GM18907 (cell line): ENCODE measurements at regions not wholly inside any gene's neighbourhood (a gene's known extent, or its start where the extent isn't known, plus 50 kb on each side); places are given as distances from the start of the nearest gene placed in this dataset.
"Not testable (repeated sequence)": the region's sequence is repeated elsewhere in the genome, so short reads cannot be mapped to it uniquely, and the experiment has no call there.

ENCODE experiments used
- ATAC-seq: cut with Tn5 transposase; IDR thresholded peaks from one replicate; pipeline ENCODE4 v1.9.1; 2021; ENCODE audit warnings: mild to moderate bottlenecking, moderate library complexity; ENCODE audit not compliant: unreplicated experiment

GRCh38 chr7:41438705-41439514, 264.0 kb downstream of the INHBA start:
- no peak for ATAC-seq

DNA sequence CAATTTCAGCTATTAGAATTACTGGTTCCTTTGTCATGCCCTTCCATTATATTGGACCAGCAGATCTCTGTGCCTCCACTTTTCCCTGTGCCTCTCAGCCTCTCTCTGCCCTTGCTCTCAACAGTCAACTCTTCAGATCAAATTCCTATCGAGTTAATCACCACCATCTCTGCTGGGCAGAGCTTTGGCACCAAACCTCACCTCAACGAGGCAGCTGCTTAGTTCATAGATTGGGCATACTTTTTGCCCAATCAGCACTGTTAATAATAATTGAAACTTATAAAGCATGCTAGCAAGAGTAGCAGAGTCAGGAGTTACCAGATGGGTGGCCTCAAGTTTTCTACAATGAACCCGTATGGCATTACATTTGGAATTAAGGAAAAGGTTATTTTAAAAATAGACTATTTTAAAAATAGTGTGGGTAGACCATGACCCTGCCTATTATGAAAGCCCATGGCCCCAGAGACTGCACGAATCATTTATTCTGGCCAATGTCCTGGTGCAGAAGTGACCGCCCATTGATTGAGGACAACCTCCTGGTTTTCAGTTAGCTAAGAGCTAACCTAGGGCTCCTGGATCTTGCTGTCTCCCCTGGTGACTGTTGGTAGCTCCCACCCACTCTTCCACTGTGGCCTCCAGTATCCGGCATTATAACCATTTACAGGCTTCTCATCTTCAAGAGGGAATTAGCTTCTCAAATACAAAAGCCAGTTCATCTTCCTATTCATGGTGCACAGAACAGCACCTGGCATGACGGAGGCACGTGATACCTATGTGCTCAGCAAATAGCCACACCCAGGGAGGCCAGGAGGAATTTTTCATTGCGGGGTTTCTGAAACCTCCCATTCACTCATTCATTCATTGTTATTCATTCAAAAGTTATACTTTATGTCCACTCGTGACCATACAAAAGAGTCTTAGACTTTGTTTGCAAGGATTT, 265.4 kb downstream of the INHBA start:
- ATAC-seq, result no peak

DNA sequence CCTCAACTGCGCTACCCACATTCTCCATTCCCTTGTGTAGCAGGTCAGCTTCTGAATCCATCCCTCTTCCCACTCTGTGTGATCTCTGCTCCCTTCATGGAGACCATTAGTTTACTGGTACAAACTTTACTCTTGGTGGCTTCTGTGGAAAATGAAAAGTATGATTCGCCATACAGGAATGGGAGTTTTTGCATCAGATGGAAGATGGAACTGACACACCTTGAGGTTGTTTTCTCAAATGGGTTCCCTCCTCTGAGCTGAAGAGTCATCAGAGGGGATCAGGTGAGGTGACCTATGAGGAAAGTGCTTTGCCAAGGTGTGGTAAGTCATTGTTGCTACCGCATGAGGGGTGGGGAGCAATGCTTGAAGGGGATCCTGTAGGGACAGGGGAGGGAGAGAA, 266.8 kb downstream of the INHBA start:
- no peak for ATAC-seq

- ATAC-seq, result not testable (repeated sequence)
Measured at GRCh38 chr7:41435020-41435419, 267.9 kb downstream of the INHBA start.

DNA sequence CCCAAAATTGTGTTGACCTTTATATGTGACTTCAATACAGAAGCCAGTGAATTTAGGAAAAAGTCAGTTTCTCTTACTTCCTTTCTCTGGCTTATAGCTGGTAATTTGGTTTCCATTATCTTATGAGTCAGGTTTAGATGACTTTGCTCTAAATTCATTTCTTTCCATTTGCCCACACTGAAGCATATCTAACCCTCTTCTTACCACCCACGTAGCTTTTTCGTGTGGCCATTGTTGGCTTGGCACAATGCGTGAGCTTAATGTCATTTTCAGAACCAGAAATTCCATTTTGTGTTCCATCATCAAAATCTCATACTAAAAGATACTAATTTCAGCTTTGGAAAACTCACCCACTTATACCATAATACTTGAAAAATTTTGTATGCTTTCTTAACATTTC, 271.2 kb downstream of the INHBA start:
- ATAC-seq, result no peak

GRCh38 chr7:41428381-41428780, 274.5 kb downstream of the INHBA start:
- ATAC-seq, result no peak

- no peak for ATAC-seq
Measured at GRCh38 chr7:41425926-41426325, 277.0 kb downstream of the INHBA start.

GRCh38 chr7:41421056-41421455, 281.8 kb downstream of the INHBA start:
- no peak for ATAC-seq

DNA sequence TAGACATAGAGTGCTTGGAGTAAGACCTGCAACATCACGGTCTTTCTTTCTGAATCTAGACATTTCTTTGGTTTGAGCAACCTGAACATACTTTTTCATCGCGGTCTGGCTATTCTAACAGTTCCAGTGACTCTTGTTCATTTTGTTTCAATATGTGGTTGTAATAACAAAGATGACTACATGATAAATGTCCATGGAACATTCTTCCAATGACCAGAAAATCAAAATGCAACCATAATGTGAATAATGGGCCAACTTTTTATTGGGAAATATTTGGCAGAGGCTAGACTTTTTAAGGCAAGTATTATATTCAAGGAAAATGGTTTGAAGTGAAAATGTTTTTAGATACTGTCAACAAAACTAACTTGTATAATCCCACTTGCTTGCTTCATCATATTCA, 282.5 kb downstream of the INHBA start:
- no peak for ATAC-seq

GRCh38 chr7:41418337-41418736, 284.6 kb downstream of the INHBA start:
- no peak for ATAC-seq

DNA sequence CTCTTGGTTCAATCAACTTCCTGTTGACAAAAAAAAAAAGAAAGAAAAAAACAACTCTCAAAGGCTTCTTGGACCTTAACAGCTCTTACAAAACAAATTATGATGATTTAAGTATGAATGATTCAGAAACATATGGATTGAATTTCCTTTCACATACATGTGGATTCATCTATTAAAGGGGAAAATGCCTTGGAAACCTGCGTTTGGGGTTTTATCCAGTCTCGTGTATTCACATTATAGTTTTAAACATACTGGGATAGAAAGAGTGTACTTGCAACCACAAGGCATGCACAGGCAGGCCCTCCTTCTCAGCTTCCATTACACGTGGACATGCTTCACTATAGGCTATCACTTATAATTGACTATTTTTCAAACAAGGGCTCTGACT, 286.7 kb downstream of the INHBA start:
- ATAC-seq, result no peak

DNA sequence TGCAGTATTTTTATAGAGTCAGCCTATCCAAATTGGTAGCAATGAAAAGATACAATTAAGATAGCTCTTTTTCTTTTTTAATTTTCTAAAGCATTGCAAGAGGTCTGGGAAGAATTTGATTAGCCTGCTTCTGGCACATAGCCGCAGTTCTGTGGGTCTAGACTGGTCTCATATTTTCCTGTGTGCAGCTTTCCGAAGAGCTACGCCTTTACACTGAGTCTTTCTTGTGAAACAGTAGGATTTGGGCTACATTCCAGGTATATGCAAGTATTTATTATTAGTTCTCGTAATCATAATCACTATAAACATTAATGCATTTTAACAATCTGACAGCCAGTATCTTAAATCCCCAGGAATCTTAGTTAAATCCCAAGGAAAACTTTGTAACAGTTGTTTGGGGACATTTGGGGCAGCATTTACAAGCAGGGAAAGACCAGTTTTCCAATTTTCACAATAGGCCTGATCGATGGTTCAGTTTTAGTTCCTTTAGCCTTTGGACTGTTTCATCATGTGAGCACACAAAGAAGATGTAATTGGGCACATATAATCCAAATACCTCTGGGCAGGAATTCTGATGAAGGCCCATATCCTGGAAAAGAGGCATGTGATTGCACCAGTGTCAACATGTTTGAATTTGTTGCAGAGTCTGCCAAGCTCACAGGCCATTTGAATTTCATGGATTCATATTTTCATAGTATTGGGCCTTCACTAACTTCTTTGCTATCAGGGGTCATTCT, 287.3 kb downstream of the INHBA start:
- no peak for ATAC-seq

DNA sequence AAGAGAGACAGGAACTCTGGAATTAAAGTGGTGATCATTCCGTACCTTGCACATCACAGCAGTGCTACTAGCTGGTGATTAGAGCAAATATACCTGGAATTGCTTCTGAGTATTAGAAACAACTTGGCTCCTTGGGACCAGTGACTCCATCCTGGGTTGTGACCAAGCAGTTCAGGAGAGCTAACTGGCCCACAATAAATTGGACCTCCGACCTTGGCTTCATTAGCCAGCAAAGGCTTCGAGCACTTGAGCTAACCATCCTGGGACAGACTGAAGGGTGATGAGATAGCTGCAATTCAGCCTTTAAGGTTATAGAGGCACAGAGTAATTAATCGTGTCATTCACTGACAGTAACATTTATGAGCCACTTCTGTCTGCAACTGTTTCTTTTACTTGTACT, 287.8 kb downstream of the INHBA start:
- ATAC-seq, result no peak

- ATAC-seq, result no peak
Measured at GRCh38 chr7:41404375-41405074, 298.4 kb downstream of the INHBA start.

DNA sequence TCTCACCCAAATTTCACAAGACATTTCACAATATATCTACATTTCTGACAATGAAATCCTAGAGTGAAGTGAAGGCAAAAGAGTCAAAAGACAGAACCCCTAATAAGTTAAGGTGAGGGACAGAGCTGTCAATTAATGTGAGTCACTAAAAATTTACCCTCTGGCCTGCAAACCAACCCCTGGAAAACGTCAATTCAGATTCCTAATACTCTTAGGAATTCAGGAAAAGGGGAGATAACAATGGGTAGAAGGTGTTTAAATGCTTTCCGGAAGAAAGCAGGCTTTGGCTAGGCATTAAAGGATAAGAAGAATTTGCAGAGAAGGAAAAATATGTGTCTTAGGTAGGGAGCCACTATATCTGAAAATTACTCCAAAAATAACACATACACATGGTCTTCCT, 299.6 kb downstream of the INHBA start:
- no peak for ATAC-seq

GRCh38 chr7:41401833-41402232, 301.1 kb downstream of the INHBA start:
- no peak for ATAC-seq

GRCh38 chr7:41399171-41399570, 303.7 kb downstream of the INHBA start:
- no peak for ATAC-seq

GRCh38 chr7:41391818-41392217, 311.1 kb downstream of the INHBA start:
- ATAC-seq, result no peak

- ATAC-seq, result not testable (repeated sequence)
Measured at GRCh38 chr7:41388933-41389332, 314.0 kb downstream of the INHBA start.

DNA sequence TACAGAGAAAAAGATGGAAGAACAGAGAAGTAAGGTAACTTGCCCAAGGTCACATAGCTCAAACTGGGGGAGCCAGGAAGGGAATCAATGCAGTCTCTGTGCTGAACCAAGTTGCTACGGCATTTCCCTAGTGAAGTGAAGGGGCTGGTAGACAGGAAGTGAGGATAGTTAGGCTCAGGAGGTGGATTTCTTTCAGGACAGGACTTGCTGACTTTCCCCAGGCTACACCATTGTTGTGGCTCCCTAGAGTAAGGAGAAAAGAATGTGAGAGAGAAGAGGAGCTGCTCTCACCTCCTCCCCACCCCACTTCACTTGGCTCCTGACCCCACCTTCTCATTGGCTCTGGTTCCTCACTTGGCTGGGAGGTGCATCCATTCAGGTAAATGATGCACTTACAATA, 316.9 kb downstream of the INHBA start:
- ATAC-seq, result no peak

- ATAC-seq, result no peak
Measured at GRCh38 chr7:41384418-41384817, 318.5 kb downstream of the INHBA start.
